Mesenchymal stem cell (in vitro differentiated cells and primary cell): ENCODE measurements at regions not wholly inside any gene's neighbourhood (a gene's known extent, or its start where the extent isn't known, plus 50 kb on each side); places are given as distances from the start of the nearest gene placed in this dataset.

Source experiments
- DNase-seq: peaks from one replicate; pipeline ENCODE4 v3.0.0-alpha.2; 2013
- H2AFZ ChIP-seq: one replicate; pipeline ENCODE4 v1.6.1; 2013; ENCODE audit warnings: low read depth, mild to moderate bottlenecking, control low read depth, inconsistent platforms, low read length, moderate library complexity
- H2AK5ac ChIP-seq: 2 replicates; pipeline ENCODE4 v1.6.1; 2013; ENCODE audit warnings: low read length, moderate library complexity, mild to moderate bottlenecking, inconsistent platforms; ENCODE audit not compliant: severe bottlenecking
- H2BK120ac ChIP-seq: one replicate; pipeline ENCODE4 v1.6.1; 2013; ENCODE audit warnings: low read depth, mild to moderate bottlenecking, inconsistent platforms, low read length, moderate library complexity
- H2BK12ac ChIP-seq, 2 experiments: one replicate each; pipeline ENCODE4 v1.6.1; 2013; ENCODE audit warnings: inconsistent platforms in 2 of 2, low read length in 2 of 2, mild to moderate bottlenecking in 2 of 2, moderate library complexity in 2 of 2, control low read depth in 1 of 2
- H2BK15ac ChIP-seq: one replicate; pipeline ENCODE4 v1.6.1; 2013; ENCODE audit warnings: mild to moderate bottlenecking, low read depth, inconsistent platforms; ENCODE audit not compliant: poor library complexity, severe bottlenecking
- H2BK5ac ChIP-seq: 2 replicates; pipeline ENCODE4 v1.6.1; 2013; ENCODE audit warnings: low read depth, mild to moderate bottlenecking, low read length, control low read depth, inconsistent platforms; ENCODE audit not compliant: poor library complexity, severe bottlenecking
- H3K14ac ChIP-seq, 2 experiments: one replicate each; pipeline ENCODE4 v1.6.1; 2013; ENCODE audit warnings: inconsistent platforms in 2 of 2, low read length in 2 of 2, control low read depth in 1 of 2, mild to moderate bottlenecking in 1 of 2, moderate library complexity in 1 of 2
- H3K18ac ChIP-seq, 2 experiments: one replicate each; pipeline ENCODE4 v1.6.1; 2013; ENCODE audit warnings: inconsistent platforms in 2 of 2, low read length in 2 of 2, control low read depth in 1 of 2, low read depth in 1 of 2, mild to moderate bottlenecking in 1 of 2
- H3K23ac ChIP-seq, 2 experiments: one replicate each; pipeline ENCODE4 v1.6.1; 2013; ENCODE audit warnings: inconsistent platforms in 2 of 2, low read length in 2 of 2, mild to moderate bottlenecking in 2 of 2, moderate library complexity in 2 of 2, control low read depth in 1 of 2
- H3K27ac ChIP-seq: 2 replicates; pipeline ENCODE4 v1.5.1; 2013; ENCODE audit warnings: mild to moderate bottlenecking, moderate library complexity, low read length, control low read depth, inconsistent platforms; ENCODE audit not compliant: poor library complexity, severe bottlenecking
- H3K27me3 ChIP-seq, 2 experiments: 2 replicates each; pipeline versions ENCODE4 v1.6.1 to v1.7.0; 2013; ENCODE audit warnings: low read length in 2 of 2, mild to moderate bottlenecking in 2 of 2, moderate library complexity in 2 of 2, control low read depth in 1 of 2, inconsistent platforms in 1 of 2; ENCODE audit not compliant: control insufficient read depth in 1 of 2, insufficient read depth in 1 of 2
- H3K36me3 ChIP-seq, 2 experiments: 2 replicates each; pipeline versions ENCODE4 v1.6.1 to v1.7.0; 2013; ENCODE audit warnings: low read length in 2 of 2, control low read depth in 1 of 2, inconsistent platforms in 1 of 2, low read depth in 1 of 2, mild to moderate bottlenecking in 1 of 2; ENCODE audit not compliant: insufficient read depth in 2 of 2, control insufficient read depth in 1 of 2
- H3K4ac ChIP-seq, 2 experiments: one replicate each; pipeline ENCODE4 v1.6.1; 2013; ENCODE audit warnings: inconsistent platforms in 2 of 2, low read length in 2 of 2, mild to moderate bottlenecking in 2 of 2, moderate library complexity in 2 of 2, control low read depth in 1 of 2, low read depth in 1 of 2
- H3K4me1 ChIP-seq: 2 replicates; pipeline ENCODE4 v1.6.1; 2013; ENCODE audit warnings: low read depth, low read length, control low read depth; ENCODE audit not compliant: control insufficient read depth, insufficient read depth
- H3K4me2 ChIP-seq: 2 replicates; pipeline ENCODE4 v1.6.1; 2013; ENCODE audit warnings: low read length, mild to moderate bottlenecking, inconsistent platforms; ENCODE audit not compliant: poor library complexity, severe bottlenecking
- H3K4me3 ChIP-seq, 2 experiments: 2 replicates each; pipeline versions ENCODE4 v1.5.1 to v1.7.0; 2013; ENCODE audit warnings: low read length in 2 of 2, mild to moderate bottlenecking in 2 of 2, control low read depth in 1 of 2, low read depth in 1 of 2; ENCODE audit not compliant: insufficient read depth in 1 of 2
- H3K79me1 ChIP-seq: replicated peaks from 2 replicates; pipeline ENCODE4 v1.6.1; 2013; ENCODE audit warnings: mild to moderate bottlenecking, control low read depth, low read length, inconsistent platforms; ENCODE audit not compliant: poor library complexity, severe bottlenecking
- H3K9ac ChIP-seq: 2 replicates; pipeline ENCODE4 v1.7.0; 2013; ENCODE audit warnings: mild to moderate bottlenecking, low read length, moderate library complexity
- H3K9me3 ChIP-seq: 2 replicates; pipeline ENCODE4 v1.7.0; 2013; ENCODE audit warnings: mild to moderate bottlenecking, low read length; ENCODE audit not compliant: control insufficient read depth
- H4K8ac ChIP-seq: one replicate; pipeline ENCODE4 v1.6.1; 2013; ENCODE audit warnings: inconsistent platforms, mild to moderate bottlenecking, low read length, moderate library complexity
- H4K91ac ChIP-seq: one replicate; pipeline ENCODE4 v1.6.1; 2013; ENCODE audit warnings: mild to moderate bottlenecking, low read length, inconsistent platforms
- WGBS: methylation state at CpG from one replicate; pipeline ENCODE4 v1.1.7; 2013; ENCODE audit warnings: mixed read lengths; 5-methylcytosine and 5-hydroxymethylcytosine counted together

DNA sequence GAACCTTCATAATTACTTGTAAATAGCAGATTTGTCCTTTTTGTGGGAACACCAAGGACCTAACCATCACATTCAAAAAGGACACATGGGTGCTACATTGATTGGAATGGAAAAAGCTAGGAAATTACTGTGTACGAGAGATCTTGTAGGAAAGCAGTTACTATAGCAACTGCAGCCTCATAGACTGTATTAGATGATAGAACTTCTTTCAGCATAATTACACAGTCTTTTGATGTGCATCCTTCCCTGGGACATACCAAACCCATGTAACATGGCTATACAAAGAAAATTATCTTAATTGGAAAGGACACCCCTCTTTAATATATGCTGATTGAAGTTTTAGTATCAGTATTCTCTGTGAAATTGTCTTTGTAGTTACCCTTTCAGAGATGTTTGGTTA, 130.7 kb upstream of the CTSO start:
- H3K9me3 ChIP-seq: peaks cover 3% of the 10 kb centered on the region
- H3K79me1 ChIP-seq: no peaks in the 10 kb centered on the region
- H3K27ac ChIP-seq: no peak overlapping the region
- no peak overlapping the region for H2BK5ac ChIP-seq
- no peak overlapping the region for H4K91ac ChIP-seq
- H3K18ac ChIP-seq: no peak overlapping the region
- H2BK120ac ChIP-seq: no peak overlapping the region
- no peak overlapping the region for H2BK15ac ChIP-seq
- no peak for DNase-seq
- H3K23ac ChIP-seq: no peak overlapping the region
- H2BK12ac ChIP-seq: no peak overlapping the region
- H3K9ac ChIP-seq: no peak overlapping the region
- H2AFZ ChIP-seq: no peak overlapping the region
- no CpG with 5 or more reads among the region's 1 CpG for WGBS
- no peaks in the 10 kb centered on the region for H3K36me3 ChIP-seq
- H2AK5ac ChIP-seq: no peak overlapping the region
- no peak overlapping the region for H3K14ac ChIP-seq
- no peaks in the 10 kb centered on the region for H3K4me1 ChIP-seq
- no peak overlapping the region for H3K4ac ChIP-seq
- H4K8ac ChIP-seq: no peak overlapping the region
- no peaks in the 10 kb centered on the region for H3K27me3 ChIP-seq
- no peak overlapping the region for H3K4me2 ChIP-seq
- no peak overlapping the region for H3K4me3 ChIP-seq

GRCh38 chr4:156073976-156074375, 120.3 kb upstream of the CTSO start:
- Histone ChIP-seq H3K4ac (no peak overlapping the region), H3K23ac (no peak overlapping the region), H3K4me2 (no peak overlapping the region), H3K27me3 (no peaks in the 10 kb centered on the region), H2AFZ (no peak overlapping the region), H3K27ac (no peak overlapping the region), H2BK15ac (no peak overlapping the region), H2BK5ac (no peak overlapping the region), H3K4me1 (no peaks in the 10 kb centered on the region), H3K9ac (no peak overlapping the region), H3K9me3 (peaks cover 3% of the 10 kb centered on the region), H3K18ac (no peak overlapping the region), H2BK12ac (no peak overlapping the region), H4K91ac (no peak overlapping the region), H3K79me1 (no peaks in the 10 kb centered on the region), H2BK120ac (no peak overlapping the region), H3K14ac (no peak overlapping the region), H2AK5ac (no peak overlapping the region), H3K36me3 (no peaks in the 10 kb centered on the region), H4K8ac (no peak overlapping the region), H3K4me3 (no peak overlapping the region)
- WGBS: 100% methylated on average over 1 of the region's 2 CpGs
- no peak for DNase-seq

GRCh38 chr4:156060661-156061060, 107.0 kb upstream of the CTSO start:
- no peaks in the 10 kb centered on the region for H3K79me1 ChIP-seq
- no peak overlapping the region for H3K18ac ChIP-seq
- H3K36me3 ChIP-seq: no peaks in the 10 kb centered on the region
- DNase-seq: no peak
- no peak overlapping the region for H2AK5ac ChIP-seq
- no peak overlapping the region for H2BK12ac ChIP-seq
- H3K27me3 ChIP-seq: no peaks in the 10 kb centered on the region
- no peak overlapping the region for H3K23ac ChIP-seq
- H2AFZ ChIP-seq: no peak overlapping the region
- no peak overlapping the region for H2BK15ac ChIP-seq
- WGBS: 94% methylated on average over 2 of the region's 3 CpGs
- no peaks in the 10 kb centered on the region for H3K4me1 ChIP-seq
- H3K4me3 ChIP-seq: no peak overlapping the region
- H3K4me2 ChIP-seq: no peak overlapping the region
- H3K27ac ChIP-seq: no peak overlapping the region
- no peak overlapping the region for H3K14ac ChIP-seq
- H3K9ac ChIP-seq: no peak overlapping the region
- no peak overlapping the region for H4K91ac ChIP-seq
- H3K4ac ChIP-seq: no peak overlapping the region
- no peaks in the 10 kb centered on the region for H3K9me3 ChIP-seq
- H2BK120ac ChIP-seq: no peak overlapping the region
- H4K8ac ChIP-seq: no peak overlapping the region
- H2BK5ac ChIP-seq: no peak overlapping the region

GRCh38 chr4:156053174-156053573, 99.5 kb upstream of the CTSO start:
- Histone ChIP-seq H3K4me1 (no peaks in the 10 kb centered on the region), H2AK5ac (no peak overlapping the region), H3K9me3 (no peaks in the 10 kb centered on the region), H2BK15ac (no peak overlapping the region), H4K8ac (no peak overlapping the region), H3K9ac (no peak overlapping the region), H3K27me3 (no peaks in the 10 kb centered on the region), H3K4me3 (no peak overlapping the region), H3K27ac (no peak overlapping the region), H3K36me3 (no peaks in the 10 kb centered on the region), H2BK5ac (no peak overlapping the region), H2BK120ac (no peak overlapping the region), H3K23ac (no peak overlapping the region), H3K79me1 (no peaks in the 10 kb centered on the region), H2BK12ac (no peak overlapping the region), H3K18ac (no peak overlapping the region), H4K91ac (no peak overlapping the region), H3K4me2 (no peak overlapping the region), H3K14ac (no peak overlapping the region), H2AFZ (no peak overlapping the region), H3K4ac (no peak overlapping the region)
- DNase-seq: no peak
- WGBS: 100% methylated on average over 2 of the region's 3 CpGs
